ENCODE measurements at regions not wholly inside any gene's neighbourhood (a gene's known extent, or its start where the extent isn't known, plus 50 kb on each side); places are given as distances from the start of the nearest gene placed in this dataset.

DNA sequence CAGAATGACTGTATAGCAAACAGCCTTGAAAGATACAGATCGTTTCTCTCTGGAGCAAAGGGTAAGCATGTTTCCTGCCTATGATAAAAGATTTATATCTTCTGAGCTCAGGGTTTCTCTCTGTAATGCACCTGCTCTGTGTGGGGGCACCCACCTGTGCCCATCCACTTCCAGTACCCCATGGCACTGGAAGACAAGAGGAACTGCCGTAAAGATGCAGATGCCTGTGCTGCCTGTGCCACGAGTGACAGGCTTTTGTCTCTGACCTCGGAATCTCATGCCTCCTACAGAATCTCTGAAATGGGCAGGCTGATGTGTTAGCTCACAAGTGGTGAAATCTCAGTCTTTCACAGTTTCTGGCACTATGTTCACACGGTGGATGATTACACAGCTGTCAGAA, 50.3 kb upstream of the ATP11A start:
- H3K27me3 ChIP-seq, result peaks cover 0 to 57% (median 6%) of the 10 kb centered on the region in 3 donors
- 59 to 68% (median 61%) methylated on average over 5 of the region's 5 CpGs for WGBS, 5 donors

DNA sequence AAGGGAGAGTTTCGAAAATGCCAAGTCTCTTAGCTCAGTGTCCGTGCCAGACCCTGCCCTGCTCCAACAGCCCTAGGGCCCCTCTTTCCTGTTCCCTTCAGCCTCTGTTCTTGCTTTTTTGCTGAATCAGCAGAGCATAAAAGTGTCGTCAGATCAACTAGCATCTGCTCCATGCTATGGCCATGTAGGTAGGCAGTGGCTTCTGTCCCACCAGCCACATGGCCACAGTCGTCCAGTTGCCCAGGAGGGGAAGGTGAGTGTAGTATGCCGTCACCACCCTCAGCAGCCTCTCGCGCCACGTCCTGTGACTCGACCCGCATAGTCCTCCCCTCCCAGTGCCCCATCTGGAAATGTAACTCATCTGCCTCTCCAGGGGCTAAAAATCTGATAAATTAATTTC, 50.9 kb upstream of the ATP11A start:
- H3K27me3 ChIP-seq, result peaks cover 0 to 61% (median 9%) of the 10 kb centered on the region in 3 donors
- TF ChIP-seq EP300 (IDR thresholded peaks at IDR 0.05) (no peak), POLR2A (IDR thresholded peaks at IDR 0.05) (no peak), POLR2AphosphoS5 (IDR thresholded peaks at IDR 0.05) (no peak)
- TF ChIP-seq, protein P1, sequence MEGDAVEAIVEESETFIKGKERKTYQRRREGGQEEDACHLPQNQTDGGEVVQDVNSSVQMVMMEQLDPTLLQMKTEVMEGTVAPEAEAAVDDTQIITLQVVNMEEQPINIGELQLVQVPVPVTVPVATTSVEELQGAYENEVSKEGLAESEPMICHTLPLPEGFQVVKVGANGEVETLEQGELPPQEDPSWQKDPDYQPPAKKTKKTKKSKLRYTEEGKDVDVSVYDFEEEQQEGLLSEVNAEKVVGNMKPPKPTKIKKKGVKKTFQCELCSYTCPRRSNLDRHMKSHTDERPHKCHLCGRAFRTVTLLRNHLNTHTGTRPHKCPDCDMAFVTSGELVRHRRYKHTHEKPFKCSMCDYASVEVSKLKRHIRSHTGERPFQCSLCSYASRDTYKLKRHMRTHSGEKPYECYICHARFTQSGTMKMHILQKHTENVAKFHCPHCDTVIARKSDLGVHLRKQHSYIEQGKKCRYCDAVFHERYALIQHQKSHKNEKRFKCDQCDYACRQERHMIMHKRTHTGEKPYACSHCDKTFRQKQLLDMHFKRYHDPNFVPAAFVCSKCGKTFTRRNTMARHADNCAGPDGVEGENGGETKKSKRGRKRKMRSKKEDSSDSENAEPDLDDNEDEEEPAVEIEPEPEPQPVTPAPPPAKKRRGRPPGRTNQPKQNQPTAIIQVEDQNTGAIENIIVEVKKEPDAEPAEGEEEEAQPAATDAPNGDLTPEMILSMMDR (IDR thresholded peaks at IDR 0.05), result no peak
- WGBS, 5 donors, result 74 to 83% (median 78%) methylated on average over 4 to 10 of the region's 10 CpGs

More for the DNA sequence above, 50.3 kb upstream of the ATP11A start:
- Histone ChIP-seq H3K4me3 (no peak overlapping the region), H3K4me1 (peaks cover 0 to 9% (median 3%) of the 10 kb centered on the region in 4 donors), H3K27ac (no peak overlapping the region), H3K36me3 (no peaks in the 10 kb centered on the region), H3K9me3 (no peaks in the 10 kb centered on the region)
- intact Hi-C loops (cut with DNase I; ENCODE audit: low total_unique reads), result no loop called here
- TF ChIP-seq POLR2AphosphoS5 (IDR thresholded peaks at IDR 0.05) (no peak), POLR2A (IDR thresholded peaks at IDR 0.05) (no peak), EP300 (IDR thresholded peaks at IDR 0.05) (no peak)
- TF ChIP-seq, protein P1 (IDR thresholded peaks at IDR 0.05), result no peak
- no peak for DNase-seq

DNA sequence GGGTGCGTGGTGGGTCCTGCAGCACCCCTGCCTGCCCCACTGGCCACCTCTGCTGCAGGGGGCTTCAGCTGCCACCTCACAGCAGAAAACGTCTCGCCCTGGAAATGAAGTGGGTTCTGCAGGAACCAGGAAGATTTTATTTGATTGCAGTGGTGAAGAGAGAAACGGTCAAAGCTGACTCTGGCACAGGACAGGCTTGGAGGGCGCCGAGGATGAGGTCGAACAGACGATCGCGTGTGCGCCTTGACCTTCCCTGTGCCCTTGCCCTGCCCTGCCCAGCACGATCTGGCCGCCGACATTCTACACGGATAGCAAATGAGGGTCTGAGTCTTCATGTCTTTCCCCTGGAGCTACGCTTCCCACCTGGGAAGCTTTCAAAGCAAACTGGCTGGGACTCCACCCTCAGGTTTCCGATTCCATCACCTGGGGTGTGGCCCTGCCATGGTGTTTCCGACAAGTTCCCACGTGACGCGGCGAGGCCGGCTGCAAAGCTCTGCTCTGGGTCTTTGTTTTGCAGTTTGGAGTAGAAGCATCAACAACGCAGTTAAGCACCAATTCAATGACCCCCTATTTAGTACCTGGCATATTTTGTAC, 50.3 kb upstream of the TUBGCP3 start:
- peaks cover 0 to 9% (median 3%) of the 10 kb centered on the region in 4 donors for H3K4me1 ChIP-seq
- DNase-seq, result peak in 1 of 2 donors; percentile 64
- WGBS, 5 donors, result 56 to 70% (median 58%) methylated on average over 24 of the region's 24 CpGs

More for the DNA sequence above, 50.9 kb upstream of the ATP11A start:
- H3K36me3 ChIP-seq, result no peaks in the 10 kb centered on the region
- H3K4me3 ChIP-seq, result no peak overlapping the region
- intact Hi-C loops (cut with DNase I; ENCODE audit: low total_unique reads), result no loop called here
- H3K4me1 ChIP-seq, result peaks cover 0 to 9% (median 3%) of the 10 kb centered on the region in 4 donors
- H3K9me3 ChIP-seq, result no peaks in the 10 kb centered on the region
- DNase-seq, result no peak
- H3K27ac ChIP-seq, result no peak overlapping the region

More for the DNA sequence above, 50.3 kb upstream of the TUBGCP3 start:
- no peak for TF ChIP-seq POLR2A (IDR thresholded peaks at IDR 0.05)
- TF ChIP-seq EP300 (IDR thresholded peaks at IDR 0.05), result no peak
- TF ChIP-seq, protein P1 (IDR thresholded peaks at IDR 0.05), result no peak
- no peak for TF ChIP-seq POLR2AphosphoS5 (IDR thresholded peaks at IDR 0.05)
- Histone ChIP-seq H3K27ac (no peak overlapping the region), H3K9me3 (no peaks in the 10 kb centered on the region), H3K36me3 (no peaks in the 10 kb centered on the region), H3K27me3 (peaks cover 0 to 65% (median 11%) of the 10 kb centered on the region in 3 donors), H3K4me3 (no peak overlapping the region)
- intact Hi-C loops (cut with DNase I; ENCODE audit: low total_unique reads), result no loop called here
